COR-L47 (cell line): ENCODE measurements at regions not wholly inside any gene's neighbourhood (a gene's known extent, or its start where the extent isn't known, plus 50 kb on each side); places are given as distances from the start of the nearest gene placed in this dataset.
"Not testable (repeated sequence)": the region's sequence is repeated elsewhere in the genome, so short reads cannot be mapped to it uniquely, and the experiment has no call there.

Source experiments
- DNase-seq: peaks from one replicate; lab custom pipeline; 2025; lab: John Stamatoyannopoulos, UW

GRCh38 chr4:163077680-163078079 is 89.0 kb downstream of the NAF1 start:
- DNase-seq: no peak

- no peak for DNase-seq
These were observed 94.5 kb downstream of the NAF1 start for GRCh38 chr4:163072222-163072621.

GRCh38 chr4:163071308-163071707 is 95.4 kb downstream of the NAF1 start:
- DNase-seq: no peak

GRCh38 chr4:163070023-163070422 is 96.7 kb downstream of the NAF1 start:
- DNase-seq: no peak

GRCh38 chr4:163063891-163064290 is 102.8 kb downstream of the NAF1 start:
- no peak for DNase-seq

GRCh38 chr4:163048447-163048846 is 118.2 kb downstream of the NAF1 start:
- DNase-seq: peak; percentile 46

GRCh38 chr4:163042306-163042705 is 124.4 kb downstream of the NAF1 start:
- no peak for DNase-seq

GRCh38 chr4:163017135-163017534 is 149.6 kb downstream of the NAF1 start:
- no peak for DNase-seq

GRCh38 chr4:163012816-163013215 is 153.9 kb downstream of the NAF1 start:
- no peak for DNase-seq

- DNase-seq: no peak
These were observed 162.7 kb downstream of the NAF1 start for GRCh38 chr4:163003979-163004378.

- no peak for DNase-seq
These were observed 178.2 kb downstream of the NAF1 start for GRCh38 chr4:162988530-162988929.

GRCh38 chr4:162985131-162985530 is 181.6 kb downstream of the NAF1 start:
- no peak for DNase-seq

GRCh38 chr4:162984621-162985020 is 182.1 kb downstream of the NAF1 start:
- DNase-seq: no peak

GRCh38 chr4:162981823-162982222 is 184.9 kb downstream of the NAF1 start:
- DNase-seq: no peak

- DNase-seq: no peak
These were observed 188.3 kb downstream of the NAF1 start for GRCh38 chr4:162978398-162978797.

- no peak for DNase-seq
These were observed 188.9 kb downstream of the NAF1 start for GRCh38 chr4:162977788-162978187.

GRCh38 chr4:162972661-162973330 is 193.9 kb downstream of the NAF1 start:
- DNase-seq: no peak

GRCh38 chr4:162969194-162969593 is 197.5 kb downstream of the NAF1 start:
- no peak for DNase-seq

GRCh38 chr4:162965978-162966377 is 200.7 kb downstream of the NAF1 start:
- DNase-seq: not testable (repeated sequence)

- DNase-seq: no peak
These were observed 207.6 kb downstream of the NAF1 start for GRCh38 chr4:162959046-162959445.

- DNase-seq: no peak
These were observed 209.1 kb downstream of the NAF1 start for GRCh38 chr4:162957521-162958143.

- DNase-seq: no peak
These were observed 211.7 kb downstream of the NAF1 start for GRCh38 chr4:162954976-162955375.

- no peak for DNase-seq
These were observed 214.5 kb downstream of the NAF1 start for GRCh38 chr4:162952232-162952631.

GRCh38 chr4:162945713-162946112 is 221.0 kb downstream of the NAF1 start:
- DNase-seq: no peak
